ENCODE measurements at regions not wholly inside any gene's neighbourhood (a gene's known extent, or its start where the extent isn't known, plus 50 kb on each side); places are given as distances from the start of the nearest gene placed in this dataset.

DNA sequence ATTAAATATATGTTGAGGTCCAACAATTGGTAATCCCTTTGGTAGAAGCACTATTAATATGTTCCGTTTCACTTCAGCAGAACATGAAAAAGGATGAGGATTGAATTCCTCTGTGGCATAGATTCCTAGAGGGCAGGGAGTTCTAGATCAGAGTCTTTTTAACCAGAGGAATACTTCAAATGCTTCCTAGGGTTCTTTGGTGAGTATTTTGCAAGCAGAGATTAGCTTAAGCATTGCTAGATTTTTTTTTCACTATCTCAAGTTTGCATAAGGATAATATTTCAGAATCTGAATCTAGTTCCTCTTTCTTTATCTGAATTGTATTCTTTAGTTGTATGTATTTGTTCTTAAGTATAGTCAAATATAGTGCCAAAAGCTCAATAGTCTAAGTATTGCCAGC is 116.6 kb upstream of the ADAMTSL1 start:
- TF ChIP-seq ZFX (IDR thresholded peaks at IDR 0.05) = no peak
- TF ChIP-seq, protein P1, sequence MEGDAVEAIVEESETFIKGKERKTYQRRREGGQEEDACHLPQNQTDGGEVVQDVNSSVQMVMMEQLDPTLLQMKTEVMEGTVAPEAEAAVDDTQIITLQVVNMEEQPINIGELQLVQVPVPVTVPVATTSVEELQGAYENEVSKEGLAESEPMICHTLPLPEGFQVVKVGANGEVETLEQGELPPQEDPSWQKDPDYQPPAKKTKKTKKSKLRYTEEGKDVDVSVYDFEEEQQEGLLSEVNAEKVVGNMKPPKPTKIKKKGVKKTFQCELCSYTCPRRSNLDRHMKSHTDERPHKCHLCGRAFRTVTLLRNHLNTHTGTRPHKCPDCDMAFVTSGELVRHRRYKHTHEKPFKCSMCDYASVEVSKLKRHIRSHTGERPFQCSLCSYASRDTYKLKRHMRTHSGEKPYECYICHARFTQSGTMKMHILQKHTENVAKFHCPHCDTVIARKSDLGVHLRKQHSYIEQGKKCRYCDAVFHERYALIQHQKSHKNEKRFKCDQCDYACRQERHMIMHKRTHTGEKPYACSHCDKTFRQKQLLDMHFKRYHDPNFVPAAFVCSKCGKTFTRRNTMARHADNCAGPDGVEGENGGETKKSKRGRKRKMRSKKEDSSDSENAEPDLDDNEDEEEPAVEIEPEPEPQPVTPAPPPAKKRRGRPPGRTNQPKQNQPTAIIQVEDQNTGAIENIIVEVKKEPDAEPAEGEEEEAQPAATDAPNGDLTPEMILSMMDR (conservative IDR thresholded peaks at IDR 0.05) = no peak
- no peak overlapping the region for H3K27ac ChIP-seq

DNA sequence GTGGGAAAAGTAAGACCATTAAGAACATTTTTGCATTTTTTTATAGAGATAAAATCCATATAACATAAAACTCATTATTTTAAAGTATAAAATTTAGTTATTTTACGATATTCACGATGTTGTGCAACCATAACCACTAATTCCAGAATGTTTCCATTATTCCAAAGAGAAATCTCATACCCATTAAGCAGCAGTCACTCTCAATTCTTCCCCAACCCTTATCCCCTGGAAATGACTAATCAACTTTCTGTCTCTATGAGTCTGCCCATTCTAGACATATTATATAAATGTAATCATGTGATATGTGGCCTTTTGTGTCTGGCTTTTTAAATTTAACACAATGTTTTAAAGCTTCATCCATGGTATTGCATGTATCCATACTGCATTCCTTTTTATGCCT is 115.6 kb upstream of the ADAMTSL1 start:
- TF ChIP-seq ZFX (IDR thresholded peaks at IDR 0.05) = no peak
- TF ChIP-seq, protein P1 (conservative IDR thresholded peaks at IDR 0.05) = no peak
- H3K27ac ChIP-seq = no peak overlapping the region

DNA sequence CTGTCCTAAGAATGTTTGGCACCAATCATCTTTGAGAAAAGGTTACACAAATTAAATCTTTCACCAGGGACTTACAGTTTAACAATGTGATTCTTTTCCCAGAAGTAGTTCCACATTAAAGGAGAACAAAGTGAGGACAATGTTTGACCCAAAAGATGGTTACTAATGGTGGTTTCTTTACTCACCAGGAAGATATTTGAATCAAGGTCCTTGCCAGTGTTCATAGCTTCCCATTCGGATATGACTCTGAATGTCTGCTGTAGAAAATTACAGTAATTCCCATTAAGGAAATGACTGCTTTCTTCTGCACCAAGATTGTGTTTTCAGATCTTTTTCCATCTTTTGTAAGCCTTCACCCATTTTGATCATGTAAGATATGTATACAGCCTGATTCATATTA is 114.6 kb upstream of the ADAMTSL1 start:
- TF ChIP-seq, protein P1 (conservative IDR thresholded peaks at IDR 0.05) = no peak
- TF ChIP-seq ZFX (IDR thresholded peaks at IDR 0.05) = no peak
- no peak overlapping the region for H3K27ac ChIP-seq

DNA sequence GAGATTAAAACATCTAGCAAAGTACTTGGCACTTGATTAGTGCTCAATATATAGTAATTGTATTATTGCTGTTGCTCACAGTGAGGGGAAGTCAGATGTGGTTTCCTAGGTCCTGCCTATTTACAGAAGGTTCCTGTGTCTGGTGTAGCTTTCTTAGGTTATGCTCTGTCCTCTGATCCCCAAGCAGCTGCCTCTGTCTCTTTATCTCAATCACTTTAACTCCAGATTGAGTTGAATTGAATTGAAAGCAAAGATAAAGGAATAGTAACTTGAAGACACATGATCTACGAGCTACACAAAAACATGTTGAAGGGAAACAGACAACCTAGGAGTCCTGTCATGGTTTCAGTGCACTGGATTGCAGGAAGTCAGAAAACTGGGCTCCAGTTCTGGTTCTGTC is 113.9 kb upstream of the ADAMTSL1 start:
- no peak overlapping the region for H3K27ac ChIP-seq
- TF ChIP-seq, protein P1 (conservative IDR thresholded peaks at IDR 0.05) = no peak
- TF ChIP-seq ZFX (IDR thresholded peaks at IDR 0.05) = no peak

GRCh38 chr9:18361646-18362045 is 112.3 kb upstream of the ADAMTSL1 start:
- no peak overlapping the region for H3K27ac ChIP-seq
- TF ChIP-seq, protein P1 (conservative IDR thresholded peaks at IDR 0.05) = no peak
- TF ChIP-seq ZFX (IDR thresholded peaks at IDR 0.05) = no peak

DNA sequence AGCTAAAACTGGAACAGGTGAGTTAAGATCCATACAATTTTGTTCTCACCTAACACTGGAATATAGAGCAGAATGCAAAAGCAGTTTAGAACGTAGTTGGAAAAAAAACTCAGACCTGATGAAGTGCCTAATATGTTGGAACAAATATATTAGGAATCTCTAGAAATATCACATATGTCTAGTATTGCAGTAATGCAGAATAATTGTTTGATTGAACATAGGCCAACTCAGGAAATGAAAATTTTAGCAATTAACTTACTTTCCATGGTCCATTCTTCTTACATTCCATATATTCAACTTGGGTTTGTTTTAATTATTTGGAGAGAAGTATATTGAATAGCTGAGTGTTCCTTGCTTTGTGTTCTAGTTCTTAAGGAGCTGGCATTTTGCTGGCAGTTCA is 111.8 kb upstream of the ADAMTSL1 start:
- TF ChIP-seq ZFX (IDR thresholded peaks at IDR 0.05) = no peak
- TF ChIP-seq, protein P1 (conservative IDR thresholded peaks at IDR 0.05) = no peak
- H3K27ac ChIP-seq = no peak overlapping the region

GRCh38 chr9:18362901-18363685 is 110.9 kb upstream of the ADAMTSL1 start:
- TF ChIP-seq, protein P1 (conservative IDR thresholded peaks at IDR 0.05) = no peak
- no peak for TF ChIP-seq ZFX (IDR thresholded peaks at IDR 0.05)
- H3K27ac ChIP-seq = no peak overlapping the region

Data from C4-2B (cell line).